ENCODE measurements at regions not wholly inside any gene's neighbourhood (a gene's known extent, or its start where the extent isn't known, plus 50 kb on each side); places are given as distances from the start of the nearest gene placed in this dataset.

- 50 to 66% methylated on average over 2 of the region's 2 CpGs for WGBS, 2 donors
- no peak for DNase-seq
- intact Hi-C loops (cut with DNase I): no loop called here
- Histone ChIP-seq H3K27ac (no peak overlapping the region), H3K27me3 (no peaks in the 10 kb centered on the region), H3K9me3 (no peaks in the 10 kb centered on the region), H3K4me1 (no peaks in the 10 kb centered on the region), H3K36me3 (no peaks in the 10 kb centered on the region), H3K4me3 (no peak overlapping the region)
- ATAC-seq: no peak
- TF ChIP-seq, protein P1, sequence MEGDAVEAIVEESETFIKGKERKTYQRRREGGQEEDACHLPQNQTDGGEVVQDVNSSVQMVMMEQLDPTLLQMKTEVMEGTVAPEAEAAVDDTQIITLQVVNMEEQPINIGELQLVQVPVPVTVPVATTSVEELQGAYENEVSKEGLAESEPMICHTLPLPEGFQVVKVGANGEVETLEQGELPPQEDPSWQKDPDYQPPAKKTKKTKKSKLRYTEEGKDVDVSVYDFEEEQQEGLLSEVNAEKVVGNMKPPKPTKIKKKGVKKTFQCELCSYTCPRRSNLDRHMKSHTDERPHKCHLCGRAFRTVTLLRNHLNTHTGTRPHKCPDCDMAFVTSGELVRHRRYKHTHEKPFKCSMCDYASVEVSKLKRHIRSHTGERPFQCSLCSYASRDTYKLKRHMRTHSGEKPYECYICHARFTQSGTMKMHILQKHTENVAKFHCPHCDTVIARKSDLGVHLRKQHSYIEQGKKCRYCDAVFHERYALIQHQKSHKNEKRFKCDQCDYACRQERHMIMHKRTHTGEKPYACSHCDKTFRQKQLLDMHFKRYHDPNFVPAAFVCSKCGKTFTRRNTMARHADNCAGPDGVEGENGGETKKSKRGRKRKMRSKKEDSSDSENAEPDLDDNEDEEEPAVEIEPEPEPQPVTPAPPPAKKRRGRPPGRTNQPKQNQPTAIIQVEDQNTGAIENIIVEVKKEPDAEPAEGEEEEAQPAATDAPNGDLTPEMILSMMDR (IDR thresholded peaks at IDR 0.05): no peak
- FAIRE-seq: no peak
These were observed 300.6 kb downstream of the COG6 start for GRCh38 chr13:39956036-39956435.

DNA sequence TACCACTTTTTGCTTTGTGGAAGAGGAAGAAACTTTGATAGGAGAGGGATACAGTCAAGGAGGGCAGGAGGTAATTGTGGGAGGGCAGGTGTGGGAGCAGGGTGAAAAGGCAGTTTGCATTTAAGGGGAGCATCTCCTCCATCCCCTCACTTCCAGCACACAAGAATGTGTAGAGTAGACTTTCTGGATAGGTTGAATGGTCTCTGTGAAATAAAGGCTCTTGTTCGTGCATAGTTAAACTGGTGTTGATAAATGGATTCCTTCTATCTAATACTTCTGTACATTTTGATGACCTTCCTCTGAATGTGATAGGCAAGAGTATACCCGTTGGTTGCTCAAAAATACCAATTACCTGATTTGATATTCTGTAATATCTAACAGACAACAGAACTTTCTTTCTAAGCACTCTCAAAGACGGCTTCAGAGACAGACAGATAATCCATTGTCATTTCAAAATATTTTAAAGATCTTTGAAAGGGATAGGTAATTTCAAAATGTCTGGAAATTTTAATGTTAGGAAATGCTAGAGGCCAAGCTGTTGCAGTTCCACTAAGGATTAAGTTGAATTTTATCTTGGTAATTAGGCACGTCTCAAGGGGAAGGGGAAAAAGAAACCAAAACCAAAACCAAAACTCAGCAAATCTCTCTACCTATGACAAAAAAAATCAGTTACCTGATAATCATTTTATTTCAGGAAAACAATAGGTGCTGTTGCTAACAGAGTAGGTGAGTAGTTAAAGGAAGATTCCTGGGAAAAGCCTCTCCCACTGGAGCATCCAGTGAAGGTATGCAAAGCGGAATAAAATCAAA, 302.6 kb downstream of the COG6 start:
- no peak for DNase-seq
- no peaks in the 10 kb centered on the region for H3K36me3 ChIP-seq
- H3K4me3 ChIP-seq: no peak overlapping the region
- intact Hi-C loops (cut with DNase I): no loop called here
- no peaks in the 10 kb centered on the region for H3K9me3 ChIP-seq
- TF ChIP-seq, protein P1 (IDR thresholded peaks at IDR 0.05): no peak
- no peak for ATAC-seq
- FAIRE-seq: no peak
- H3K27me3 ChIP-seq: no peaks in the 10 kb centered on the region
- no peaks in the 10 kb centered on the region for H3K4me1 ChIP-seq
- WGBS, 2 donors: 67 to 68% methylated on average over 5 of the region's 5 CpGs
- no peak overlapping the region for H3K27ac ChIP-seq

- Histone ChIP-seq H3K4me1 (no peaks in the 10 kb centered on the region), H3K36me3 (no peaks in the 10 kb centered on the region), H3K9me3 (no peaks in the 10 kb centered on the region), H3K4me3 (no peak overlapping the region), H3K27ac (no peak overlapping the region), H3K27me3 (no peaks in the 10 kb centered on the region)
- DNase-seq (no peak), ATAC-seq (no peak), FAIRE-seq (no peak)
- 67 to 68% methylated on average over 9 of the region's 9 CpGs for WGBS, 2 donors
- TF ChIP-seq, protein P1 (IDR thresholded peaks at IDR 0.05): no peak
- intact Hi-C loops (cut with DNase I): no loop called here
These were observed 304.2 kb downstream of the COG6 start for GRCh38 chr13:39959497-39960144.

DNA sequence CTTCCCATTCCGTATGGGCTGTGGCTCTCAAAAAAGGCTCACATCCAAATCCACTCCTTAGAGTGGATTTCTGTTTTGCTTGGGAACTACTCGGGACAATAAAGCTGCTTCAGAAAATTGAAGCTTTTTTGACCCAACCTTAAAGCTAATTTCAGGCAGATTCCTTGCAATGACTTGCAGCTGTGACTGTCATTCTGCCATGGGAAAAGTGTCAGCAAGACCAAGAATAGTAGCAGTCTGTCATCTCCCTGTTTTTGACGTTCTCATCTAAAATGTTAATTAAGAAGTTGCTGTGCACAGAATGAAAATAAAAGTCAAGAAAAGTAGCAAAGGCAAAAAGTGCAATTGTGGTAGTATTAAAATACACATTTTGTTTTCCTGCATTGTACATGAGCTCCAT, 304.7 kb downstream of the COG6 start:
- DNase-seq (no peak), ATAC-seq (no peak), FAIRE-seq (no peak)
- Histone ChIP-seq H3K9me3 (no peaks in the 10 kb centered on the region), H3K36me3 (no peaks in the 10 kb centered on the region), H3K4me1 (no peaks in the 10 kb centered on the region), H3K4me3 (no peak overlapping the region), H3K27me3 (no peaks in the 10 kb centered on the region), H3K27ac (no peak overlapping the region)
- TF ChIP-seq, protein P1 (IDR thresholded peaks at IDR 0.05): no peak
- intact Hi-C loops (cut with DNase I): no loop called here
- WGBS, 2 donors: 68 to 69% methylated on average over 3 of the region's 3 CpGs

GRCh38 chr13:39961036-39961435, 305.6 kb downstream of the COG6 start:
- Histone ChIP-seq H3K27me3 (no peaks in the 10 kb centered on the region), H3K4me3 (no peak overlapping the region), H3K4me1 (no peaks in the 10 kb centered on the region), H3K27ac (no peak overlapping the region), H3K36me3 (no peaks in the 10 kb centered on the region), H3K9me3 (no peaks in the 10 kb centered on the region)
- WGBS, 2 donors: 57 to 81% methylated on average over 1 of the region's 1 CpG
- DNase-seq (no peak), ATAC-seq (no peak), FAIRE-seq (no peak)
- intact Hi-C loops (cut with DNase I): no loop called here
- TF ChIP-seq, protein P1 (IDR thresholded peaks at IDR 0.05): no peak

Measured in pancreas (tissue), 10 donors.